ENCODE measurements at regions not wholly inside any gene's neighbourhood (a gene's known extent, or its start where the extent isn't known, plus 50 kb on each side); places are given as distances from the start of the nearest gene placed in this dataset.

GRCh38 chr4:134145369-134145768, 56.2 kb downstream of the PABPC4L start:
- Histone ChIP-seq H3K27ac (no peak overlapping the region), H3K27me3 (replicated peaks in 1 of 7) (no peaks in the 10 kb centered on the region), H3K36me3 (no peaks in the 10 kb centered on the region), H3K4me3 (no peak overlapping the region), H3K4me1 (no peaks in the 10 kb centered on the region), H3K9me3 (peaks cover 0 to 6% (median 0%) of the 10 kb centered on the region in 8 donors)
- 58 to 85% (median 68%) methylated on average over 2 of the region's 2 CpGs for WGBS, 5 donors
- DNase-seq = no peak
- TF ChIP-seq POLR2AphosphoS5 (IDR thresholded peaks at IDR 0.05) = no peak
- intact Hi-C loops (cut with DNase I; ENCODE audit: low total_unique reads) = no loop called here

GRCh38 chr4:134144337-134144736, 57.3 kb downstream of the PABPC4L start:
- no peak for TF ChIP-seq POLR2A (IDR thresholded peaks at IDR 0.05)
- TF ChIP-seq POLR2AphosphoS5 (IDR thresholded peaks at IDR 0.05) = no peak
- no peak for TF ChIP-seq CTCF (IDR thresholded peaks at IDR 0.05 in 8 of 11, conservative IDR thresholded peaks at IDR 0.05 in 3 of 11)
- Histone ChIP-seq H3K9me3 (peaks cover 0 to 6% (median 0%) of the 10 kb centered on the region in 8 donors), H3K4me3 (no peak overlapping the region), H3K36me3 (no peaks in the 10 kb centered on the region), H3K27me3 (replicated peaks in 1 of 7) (no peaks in the 10 kb centered on the region), H3K27ac (no peak overlapping the region), H3K4me1 (no peaks in the 10 kb centered on the region)
- WGBS, 5 donors = 70 to 88% (median 81%) methylated on average over 2 of the region's 2 CpGs
- intact Hi-C loops (cut with DNase I; ENCODE audit: low total_unique reads) = no loop called here
- no peak for DNase-seq

- Histone ChIP-seq H3K27ac (no peak overlapping the region), H3K27me3 (replicated peaks in 1 of 7) (no peaks in the 10 kb centered on the region), H3K4me1 (no peaks in the 10 kb centered on the region), H3K9me3 (peaks cover 0 to 5% (median 0%) of the 10 kb centered on the region in 8 donors), H3K36me3 (no peaks in the 10 kb centered on the region), H3K4me3 (no peak overlapping the region)
- intact Hi-C loops (cut with DNase I; ENCODE audit: low total_unique reads) = no loop called here
- no peak for TF ChIP-seq POLR2A (IDR thresholded peaks at IDR 0.05)
- no peak for TF ChIP-seq CTCF (IDR thresholded peaks at IDR 0.05 in 8 of 11, conservative IDR thresholded peaks at IDR 0.05 in 3 of 11)
- TF ChIP-seq POLR2AphosphoS5 (IDR thresholded peaks at IDR 0.05) = no peak
- 84 to 91% (median 87%) methylated on average over 2 of the region's 2 CpGs for WGBS, 5 donors
- DNase-seq = no peak
These were observed 59.9 kb downstream of the PABPC4L start for GRCh38 chr4:134141728-134142127.

- 51 to 76% (median 55%) methylated on average over 1 of the region's 1 CpG for WGBS, 5 donors
- Histone ChIP-seq H3K9me3 (no peaks in the 10 kb centered on the region), H3K4me3 (no peak overlapping the region), H3K36me3 (no peaks in the 10 kb centered on the region), H3K27me3 (replicated peaks in 1 of 7) (no peaks in the 10 kb centered on the region), H3K27ac (no peak overlapping the region), H3K4me1 (no peaks in the 10 kb centered on the region)
- no peak for TF ChIP-seq CTCF (IDR thresholded peaks at IDR 0.05 in 8 of 11, conservative IDR thresholded peaks at IDR 0.05 in 3 of 11)
- no peak for TF ChIP-seq POLR2A (IDR thresholded peaks at IDR 0.05)
- no peak for TF ChIP-seq POLR2AphosphoS5 (IDR thresholded peaks at IDR 0.05)
- intact Hi-C loops (cut with DNase I; ENCODE audit: low total_unique reads) = no loop called here
- no peak for DNase-seq
These were observed 62.4 kb downstream of the PABPC4L start for GRCh38 chr4:134139188-134139587.
